ENCODE measurements at regions not wholly inside any gene's neighbourhood (a gene's known extent, or its start where the extent isn't known, plus 50 kb on each side); places are given as distances from the start of the nearest gene placed in this dataset.
"Not testable (repeated sequence)": the region's sequence is repeated elsewhere in the genome, so short reads cannot be mapped to it uniquely, and the experiment has no call there.

- not testable (repeated sequence) for DNase-seq (ENCODE audit: low read depth in 2 of 2)
Observed at GRCh38 chr6:9024246-9024645, 588.9 kb upstream of the SLC35B3 start.

- DNase-seq (ENCODE audit: low read depth in 2 of 2) = no peak
Observed at GRCh38 chr6:9020001-9020400, 584.7 kb upstream of the SLC35B3 start.

GRCh38 chr6:9009931-9010330 lies 574.6 kb upstream of the SLC35B3 start:
- DNase-seq (ENCODE audit: low read depth in 2 of 2) = no peak

GRCh38 chr6:9007027-9007426 lies 571.7 kb upstream of the SLC35B3 start:
- no peak for DNase-seq (ENCODE audit: low read depth in 2 of 2)

- no peak for DNase-seq (ENCODE audit: low read depth in 2 of 2)
Observed at GRCh38 chr6:9002833-9003232, 567.5 kb upstream of the SLC35B3 start.

GRCh38 chr6:8995156-8995555 lies 559.8 kb upstream of the SLC35B3 start:
- DNase-seq (ENCODE audit: low read depth in 2 of 2) = no peak

GRCh38 chr6:8993111-8993510 lies 557.8 kb upstream of the SLC35B3 start:
- DNase-seq (ENCODE audit: low read depth in 2 of 2) = no peak

DNA sequence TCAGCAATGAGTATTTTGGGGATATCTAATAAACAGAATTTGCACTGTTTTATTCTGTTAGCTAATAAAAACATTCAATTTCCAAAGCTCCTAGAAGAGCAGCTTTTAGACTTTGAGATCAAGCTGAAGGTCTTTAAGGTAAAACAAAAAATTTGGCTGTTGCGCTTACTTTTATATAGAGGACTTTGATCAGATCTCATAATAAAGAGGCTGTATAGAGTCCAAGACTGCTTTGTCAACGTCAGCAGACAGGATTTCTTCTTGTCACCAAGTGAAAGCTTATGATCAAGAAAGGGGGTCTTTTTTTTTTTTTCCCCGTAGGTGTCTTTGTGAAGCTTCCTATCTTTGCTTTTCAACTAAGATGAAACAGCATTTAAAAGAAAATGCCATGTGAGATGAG lies 556.5 kb upstream of the SLC35B3 start:
- no peak for DNase-seq (ENCODE audit: low read depth in 2 of 2)

DNA sequence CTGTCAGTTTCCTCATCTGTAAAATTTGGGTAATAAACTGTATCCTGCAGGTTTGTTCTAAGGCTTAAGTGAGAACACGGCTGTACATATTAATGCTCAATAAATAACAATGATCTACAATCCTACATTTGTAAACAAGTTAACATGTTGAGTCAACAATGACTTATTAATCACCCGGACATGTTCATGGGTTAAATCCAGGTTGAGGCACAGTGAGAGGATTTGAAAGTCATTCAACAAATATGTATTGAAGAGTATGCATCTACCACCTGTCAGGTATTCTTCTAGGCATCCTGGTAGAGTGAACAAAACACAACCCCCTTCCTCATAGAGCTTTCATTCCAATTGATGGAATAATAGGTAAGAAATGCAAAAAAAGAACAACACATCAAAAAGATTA lies 554.7 kb upstream of the SLC35B3 start:
- no peak for DNase-seq (ENCODE audit: low read depth in 2 of 2)

DNA sequence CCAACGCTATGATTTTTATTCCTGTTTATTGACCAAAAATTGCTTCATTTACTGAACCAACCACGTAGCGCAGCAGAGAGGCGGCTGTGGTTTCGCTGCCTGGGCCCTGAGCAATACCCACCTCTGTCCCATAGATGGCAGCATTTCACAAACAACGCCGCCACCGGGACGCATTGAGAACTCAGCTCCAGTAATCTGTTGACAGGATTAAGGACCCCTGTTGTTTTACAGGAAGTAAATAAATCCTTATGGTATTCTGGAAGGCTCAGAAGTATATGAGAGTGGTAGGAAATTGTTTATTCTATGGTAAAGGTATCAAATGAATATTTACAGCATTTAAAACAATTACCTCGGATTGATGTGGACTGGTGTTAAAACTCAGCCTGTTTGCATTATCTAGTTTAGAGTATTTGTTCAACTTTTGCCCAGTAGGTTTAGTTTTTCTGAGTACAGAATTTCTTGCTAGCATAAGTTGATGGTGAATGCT lies 547.9 kb upstream of the SLC35B3 start:
- DNase-seq (ENCODE audit: low read depth in 2 of 2) = peak; percentile 24 to 41

DNA sequence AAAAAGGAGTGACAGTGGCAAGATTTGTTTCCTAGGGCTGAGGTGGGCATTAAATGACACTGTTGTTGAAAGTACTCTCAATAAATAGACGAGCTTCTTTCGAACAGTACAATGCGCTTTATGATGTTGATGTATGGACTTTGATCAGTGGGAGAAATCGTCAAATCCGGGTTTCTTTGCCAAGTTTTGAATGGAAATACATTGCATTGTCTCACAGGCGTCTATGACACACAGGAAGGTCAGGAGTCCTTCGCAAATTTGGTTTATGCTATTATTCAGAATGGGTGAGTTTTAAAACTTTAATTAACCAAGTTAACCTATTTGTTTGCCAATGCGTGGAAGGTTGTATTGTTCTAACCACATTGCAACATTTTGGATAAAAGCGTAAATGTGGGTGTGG lies 547.3 kb upstream of the SLC35B3 start:
- no peak for DNase-seq (ENCODE audit: low read depth in 2 of 2)

- DNase-seq (ENCODE audit: low read depth in 2 of 2) = no peak
Observed at GRCh38 chr6:8973395-8973794, 538.0 kb upstream of the SLC35B3 start.

GRCh38 chr6:8969747-8970146 lies 534.4 kb upstream of the SLC35B3 start:
- no peak for DNase-seq (ENCODE audit: low read depth in 2 of 2)

DNA sequence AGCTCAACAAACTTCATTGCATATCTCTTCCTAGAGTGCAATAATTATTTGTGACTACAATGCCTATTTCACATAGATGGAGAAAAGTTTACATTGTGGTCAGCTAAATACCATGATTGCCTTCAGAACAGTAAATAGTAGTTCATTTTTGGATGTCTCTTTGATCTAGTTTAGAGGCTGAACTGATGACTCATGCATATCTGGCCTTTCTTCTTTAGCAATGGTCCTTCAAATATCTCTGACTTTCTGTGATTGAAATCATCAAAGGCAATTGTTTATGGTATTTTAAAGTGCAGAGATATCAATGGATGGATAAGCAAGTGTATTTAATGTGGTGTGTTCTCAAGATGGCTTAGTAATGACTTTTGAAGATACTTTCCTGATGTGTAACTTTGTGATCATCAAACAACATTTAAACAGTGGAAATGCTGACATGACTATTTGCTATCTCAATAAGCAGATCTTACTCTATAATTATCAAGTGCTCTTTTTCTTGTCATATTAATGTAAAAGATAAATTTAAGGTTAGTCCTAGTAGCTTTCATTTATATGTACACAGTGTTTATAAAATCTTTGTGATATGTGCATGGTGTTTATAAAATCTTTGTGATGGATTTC lies 523.7 kb upstream of the SLC35B3 start:
- DNase-seq (ENCODE audit: low read depth in 2 of 2) = no peak

DNA sequence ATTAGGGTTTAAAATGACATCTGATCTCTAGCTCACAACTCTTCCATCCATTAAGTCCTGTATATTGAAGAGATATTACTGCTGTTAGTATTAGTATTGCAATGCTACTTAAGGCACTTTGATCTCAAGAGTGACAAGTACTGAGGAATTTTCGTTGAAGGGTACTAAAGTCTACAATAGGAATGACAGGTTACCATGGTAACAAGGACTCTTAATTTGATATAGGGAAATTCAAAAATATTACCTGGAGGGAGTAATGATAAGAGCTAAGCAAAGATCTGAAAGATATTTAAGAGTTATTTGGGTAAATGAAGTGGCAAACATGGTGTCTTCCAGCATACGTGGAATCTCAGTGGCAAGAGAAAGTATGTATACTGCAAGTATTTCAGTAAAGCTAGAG lies 518.0 kb upstream of the SLC35B3 start:
- DNase-seq (ENCODE audit: low read depth in 2 of 2) = no peak

DNA sequence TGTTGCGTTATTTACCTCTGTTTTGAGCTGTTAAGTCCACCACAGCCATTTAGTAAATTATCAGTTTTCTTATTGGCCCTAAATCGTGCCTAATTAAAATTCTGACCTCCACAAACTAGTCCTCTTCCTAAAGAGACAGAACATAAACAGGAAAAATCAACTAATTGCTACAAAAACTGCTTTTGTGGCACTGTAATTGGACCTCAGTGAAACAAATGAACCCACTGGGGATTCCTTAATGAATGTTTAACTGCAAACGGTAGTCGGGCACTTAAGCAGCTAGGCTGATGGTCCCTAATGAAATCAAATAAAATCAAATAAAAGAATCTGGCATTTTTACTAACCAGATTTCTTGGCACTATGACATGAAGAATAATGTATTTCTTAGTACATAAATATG lies 513.4 kb upstream of the SLC35B3 start:
- no peak for DNase-seq (ENCODE audit: low read depth in 2 of 2)

- DNase-seq (ENCODE audit: low read depth in 2 of 2) = no peak
Observed at GRCh38 chr6:8947900-8948299, 512.6 kb upstream of the SLC35B3 start.

DNA sequence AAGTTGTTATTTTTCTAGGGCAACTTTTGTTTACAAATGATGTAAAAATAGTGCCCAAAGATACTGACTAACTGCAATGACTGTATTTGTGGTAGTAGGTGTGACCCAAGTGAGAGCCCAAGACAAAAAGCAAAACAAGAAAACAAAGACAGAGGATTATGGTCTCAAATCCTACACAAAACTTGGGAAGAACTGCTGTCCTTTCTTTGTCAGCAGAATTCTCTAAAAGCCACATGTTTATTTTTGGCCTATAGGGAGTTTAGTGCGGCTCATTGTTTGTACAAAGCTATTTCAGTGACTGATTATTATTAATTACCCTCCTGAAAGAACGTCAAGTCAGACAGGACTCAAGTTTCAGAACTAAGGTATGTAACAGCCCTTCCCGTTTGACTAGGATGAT lies 509.2 kb upstream of the SLC35B3 start:
- no peak for DNase-seq (ENCODE audit: low read depth in 2 of 2)

GRCh38 chr6:8943073-8943472 lies 507.7 kb upstream of the SLC35B3 start:
- DNase-seq (ENCODE audit: low read depth in 2 of 2) = no peak

DNA sequence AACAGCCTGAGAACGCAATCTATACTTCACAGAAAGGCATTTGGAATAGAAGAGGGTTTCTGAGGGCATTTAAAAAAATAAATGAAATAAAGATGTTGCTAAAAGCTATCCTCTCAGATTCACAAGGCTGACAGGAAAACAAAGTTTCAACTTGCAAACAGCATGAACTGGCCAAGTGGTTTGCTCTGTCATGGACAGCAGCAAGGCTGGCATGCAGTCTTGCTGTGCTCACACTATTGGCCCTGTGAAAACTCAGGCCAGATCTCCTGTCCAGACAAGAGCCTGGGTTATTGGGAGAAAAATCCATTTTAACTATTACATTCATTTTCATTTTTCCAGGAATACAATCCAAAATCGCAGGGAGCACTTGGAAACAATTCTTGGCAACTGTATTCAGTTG lies 506.2 kb upstream of the SLC35B3 start:
- DNase-seq (ENCODE audit: low read depth in 2 of 2) = no peak

DNA sequence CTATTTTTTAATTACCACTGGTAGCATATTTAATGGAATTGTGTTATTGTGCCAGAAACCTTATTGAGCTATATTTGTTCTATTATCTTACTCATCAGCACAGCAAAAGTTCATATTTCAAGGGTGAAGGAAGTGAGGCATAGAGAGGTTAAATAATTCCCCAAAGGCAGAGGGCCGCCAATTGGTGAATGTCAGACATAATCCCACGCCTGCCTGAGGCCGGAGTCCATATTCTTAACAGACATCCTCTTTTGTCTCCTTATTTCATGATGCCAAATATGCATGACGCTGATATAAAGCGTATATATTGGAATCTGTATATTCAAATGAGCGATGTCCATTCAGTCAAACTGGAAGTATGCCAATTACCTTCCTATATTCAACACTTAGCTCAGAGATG lies 505.0 kb upstream of the SLC35B3 start:
- DNase-seq (ENCODE audit: low read depth in 2 of 2) = no peak

DNA sequence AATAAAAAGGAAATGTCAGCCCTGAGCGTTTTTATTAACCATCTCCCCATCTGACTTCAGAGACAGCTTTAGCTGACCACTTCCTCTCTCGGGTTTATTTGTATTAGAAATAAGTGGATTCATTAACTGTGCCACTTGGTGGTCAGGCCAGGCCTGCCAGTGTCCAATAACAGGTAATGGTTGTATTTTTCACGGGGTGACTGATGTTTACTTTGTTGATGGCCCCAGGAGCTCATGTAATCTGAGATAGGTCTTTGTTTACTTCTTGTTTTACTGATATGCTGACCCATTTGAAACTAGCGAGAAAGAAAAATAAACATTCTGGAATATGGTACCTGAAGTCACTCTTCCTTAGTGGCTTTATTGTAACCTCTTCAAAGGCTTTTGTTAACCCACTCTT lies 504.3 kb upstream of the SLC35B3 start:
- no peak for DNase-seq (ENCODE audit: low read depth in 2 of 2)

DNA sequence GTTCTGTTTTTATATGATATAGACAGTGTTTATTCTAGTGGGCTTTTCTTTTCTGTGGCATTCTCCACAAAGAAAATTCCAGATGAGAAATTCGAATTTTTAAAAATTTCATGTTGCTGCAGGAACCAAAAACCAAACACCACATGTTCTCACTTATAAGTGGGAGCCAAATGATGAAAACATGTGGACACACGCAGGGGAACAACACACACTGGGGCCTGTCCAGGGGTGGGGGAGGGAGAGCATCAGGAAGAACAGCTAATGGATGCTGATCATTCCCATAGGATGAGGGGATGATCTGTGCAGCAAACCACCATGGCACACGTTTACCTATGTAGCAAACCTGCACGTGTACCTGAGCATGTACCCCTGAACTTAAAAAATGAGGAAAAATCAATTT lies 499.0 kb upstream of the SLC35B3 start:
- DNase-seq (ENCODE audit: low read depth in 2 of 2) = no peak

- no peak for DNase-seq (ENCODE audit: low read depth in 2 of 2)
Observed at GRCh38 chr6:8930009-8930408, 494.7 kb upstream of the SLC35B3 start.
